GM18867 (cell line): ENCODE measurements at regions not wholly inside any gene's neighbourhood (a gene's known extent, or its start where the extent isn't known, plus 50 kb on each side); places are given as distances from the start of the nearest gene placed in this dataset.
A peak's percentile ranks its signal among the peaks of the same experiment; 100 is the strongest.

Experiments
- ATAC-seq: cut with Tn5 transposase; IDR thresholded peaks from one replicate; pipeline ENCODE4 v1.9.1; 2021; ENCODE audit warnings: mild to moderate bottlenecking, moderate library complexity; ENCODE audit not compliant: unreplicated experiment

- ATAC-seq = no peak
These were observed 166.1 kb downstream of the TNFSF13B start for GRCh38 chr13:108435393-108436149.

GRCh38 chr13:108437496-108437895 lies 168.0 kb downstream of the TNFSF13B start:
- ATAC-seq = no peak

GRCh38 chr13:108439556-108439955 lies 170.0 kb downstream of the TNFSF13B start:
- no peak for ATAC-seq

GRCh38 chr13:108444448-108444847 lies 174.9 kb downstream of the TNFSF13B start:
- no peak for ATAC-seq

- ATAC-seq = no peak
These were observed 179.4 kb downstream of the TNFSF13B start for GRCh38 chr13:108448891-108449290.

GRCh38 chr13:108451121-108451520 lies 178.3 kb upstream of the MYO16 start:
- no peak for ATAC-seq

- no peak for ATAC-seq
These were observed 174.1 kb upstream of the MYO16 start for GRCh38 chr13:108455320-108455719.

GRCh38 chr13:108460043-108460442 lies 169.4 kb upstream of the MYO16 start:
- ATAC-seq = no peak

- ATAC-seq = no peak
These were observed 168.7 kb upstream of the MYO16 start for GRCh38 chr13:108460746-108461145.

GRCh38 chr13:108463340-108463739 lies 166.1 kb upstream of the MYO16 start:
- peak; percentile 70 for ATAC-seq

GRCh38 chr13:108470921-108471320 lies 158.5 kb upstream of the MYO16 start:
- no peak for ATAC-seq

GRCh38 chr13:108475181-108475580 lies 154.2 kb upstream of the MYO16 start:
- no peak for ATAC-seq

- no peak for ATAC-seq
These were observed 152.0 kb upstream of the MYO16 start for GRCh38 chr13:108477376-108477775.

GRCh38 chr13:108478179-108478578 lies 151.2 kb upstream of the MYO16 start:
- no peak for ATAC-seq

GRCh38 chr13:108483981-108484380 lies 145.4 kb upstream of the MYO16 start:
- no peak for ATAC-seq

- no peak for ATAC-seq
These were observed 143.3 kb upstream of the MYO16 start for GRCh38 chr13:108486096-108486495.

GRCh38 chr13:108494991-108495645 lies 134.3 kb upstream of the MYO16 start:
- no peak for ATAC-seq

GRCh38 chr13:108495646-108496361 lies 133.6 kb upstream of the MYO16 start:
- ATAC-seq = no peak

- ATAC-seq = no peak
These were observed 132.8 kb upstream of the MYO16 start for GRCh38 chr13:108496362-108497210.

- ATAC-seq = no peak
These were observed 128.7 kb upstream of the MYO16 start for GRCh38 chr13:108500711-108501110.

GRCh38 chr13:108508263-108508662 lies 121.1 kb upstream of the MYO16 start:
- ATAC-seq = no peak
